LoVo (cell line): ENCODE measurements at regions not wholly inside any gene's neighbourhood (a gene's known extent, or its start where the extent isn't known, plus 50 kb on each side); places are given as distances from the start of the nearest gene placed in this dataset.
A peak's percentile ranks its signal among the peaks of the same experiment; 100 is the strongest.
"Not testable (repeated sequence)": the region's sequence is repeated elsewhere in the genome, so short reads cannot be mapped to it uniquely, and the experiment has no call there.

ENCODE experiments used
- DNase-seq: peaks from one replicate; pipeline ENCODE4 v3.0.0-alpha.2; 2016; ENCODE audit warnings: low spot score

GRCh38 chr1:157368941-157369340 is 183.4 kb downstream of the FCRL5 start:
- DNase-seq: not testable (repeated sequence)

GRCh38 chr1:157368363-157368762 is 184.0 kb downstream of the FCRL5 start:
- no peak for DNase-seq

- DNase-seq: no peak
Observed at GRCh38 chr1:157367870-157368269, 184.4 kb downstream of the FCRL5 start.

- DNase-seq: no peak
Observed at GRCh38 chr1:157367091-157367739, 185.1 kb downstream of the FCRL5 start.

- DNase-seq: no peak
Observed at GRCh38 chr1:157364612-157365011, 187.7 kb downstream of the FCRL5 start.

- peak; percentile 21 for DNase-seq
Observed at GRCh38 chr1:157363660-157364140, 188.6 kb downstream of the FCRL5 start.

GRCh38 chr1:157360023-157360390 is 192.3 kb downstream of the FCRL5 start:
- no peak for DNase-seq

- DNase-seq: no peak
Observed at GRCh38 chr1:157359314-157360022, 192.8 kb downstream of the FCRL5 start.

GRCh38 chr1:157357111-157357510 is 195.2 kb downstream of the FCRL5 start:
- no peak for DNase-seq

- DNase-seq: no peak
Observed at GRCh38 chr1:157356601-157357000, 195.7 kb downstream of the FCRL5 start.

- no peak for DNase-seq
Observed at GRCh38 chr1:157353546-157353945, 198.8 kb downstream of the FCRL5 start.

GRCh38 chr1:157352817-157353408 is 199.4 kb downstream of the FCRL5 start:
- no peak for DNase-seq

- DNase-seq: no peak
Observed at GRCh38 chr1:157352216-157352615, 200.1 kb downstream of the FCRL5 start.

- DNase-seq: not testable (repeated sequence)
Observed at GRCh38 chr1:157351800-157352199, 200.5 kb downstream of the FCRL5 start.

GRCh38 chr1:157348538-157349480 is 203.5 kb downstream of the FCRL5 start:
- DNase-seq: no peak

- DNase-seq: no peak
Observed at GRCh38 chr1:157347506-157347905, 204.8 kb downstream of the FCRL5 start.

GRCh38 chr1:157337785-157338184 is 199.6 kb upstream of the ETV3 start:
- DNase-seq: not testable (repeated sequence)

GRCh38 chr1:157335056-157335455 is 196.9 kb upstream of the ETV3 start:
- DNase-seq: no peak

GRCh38 chr1:157334041-157334440 is 195.8 kb upstream of the ETV3 start:
- DNase-seq: no peak

GRCh38 chr1:157330177-157330576 is 192.0 kb upstream of the ETV3 start:
- not testable (repeated sequence) for DNase-seq

- not testable (repeated sequence) for DNase-seq
Observed at GRCh38 chr1:157328120-157328519, 189.9 kb upstream of the ETV3 start.
